Effector CD8-positive, alpha-beta T cell (primary cell): ENCODE measurements at regions not wholly inside any gene's neighbourhood (a gene's known extent, or its start where the extent isn't known, plus 50 kb on each side); places are given as distances from the start of the nearest gene placed in this dataset.
"Not testable (repeated sequence)": the region's sequence is repeated elsewhere in the genome, so short reads cannot be mapped to it uniquely, and the experiment has no call there.

Source experiments
- DNase-seq: peaks from one replicate; lab custom pipeline; 2025; lab: John Stamatoyannopoulos, UW

- no peak for DNase-seq
Measured at GRCh38 chr10:78594559-78595268, 474.1 kb upstream of the ZMIZ1 start.

- no peak for DNase-seq
Measured at GRCh38 chr10:78595269-78595619, 473.5 kb upstream of the ZMIZ1 start.

- DNase-seq = no peak
Measured at GRCh38 chr10:78596556-78596955, 472.2 kb upstream of the ZMIZ1 start.

GRCh38 chr10:78597796-78598555 is 470.8 kb upstream of the ZMIZ1 start:
- DNase-seq = no peak

GRCh38 chr10:78599122-78599853 is 469.5 kb upstream of the ZMIZ1 start:
- no peak for DNase-seq

- DNase-seq = no peak
Measured at GRCh38 chr10:78600121-78600665, 468.6 kb upstream of the ZMIZ1 start.

GRCh38 chr10:78600740-78601139 is 468.0 kb upstream of the ZMIZ1 start:
- no peak for DNase-seq

GRCh38 chr10:78602201-78602932 is 466.4 kb upstream of the ZMIZ1 start:
- DNase-seq = no peak

GRCh38 chr10:78604286-78604685 is 464.5 kb upstream of the ZMIZ1 start:
- DNase-seq = no peak

GRCh38 chr10:78604721-78605120 is 464.0 kb upstream of the ZMIZ1 start:
- DNase-seq = no peak

GRCh38 chr10:78605800-78606350 is 462.9 kb upstream of the ZMIZ1 start:
- DNase-seq = no peak

- DNase-seq = not testable (repeated sequence)
Measured at GRCh38 chr10:78606766-78607165, 462.0 kb upstream of the ZMIZ1 start.

- DNase-seq = no peak
Measured at GRCh38 chr10:78609976-78610375, 458.8 kb upstream of the ZMIZ1 start.

GRCh38 chr10:78613132-78613531 is 455.6 kb upstream of the ZMIZ1 start:
- DNase-seq = no peak

GRCh38 chr10:78614267-78614666 is 454.5 kb upstream of the ZMIZ1 start:
- no peak for DNase-seq

- DNase-seq = no peak
Measured at GRCh38 chr10:78614744-78615143, 454.0 kb upstream of the ZMIZ1 start.

GRCh38 chr10:78616125-78616695 is 452.6 kb upstream of the ZMIZ1 start:
- DNase-seq = no peak

GRCh38 chr10:78617115-78617514 is 451.7 kb upstream of the ZMIZ1 start:
- no peak for DNase-seq

GRCh38 chr10:78617631-78618030 is 451.1 kb upstream of the ZMIZ1 start:
- no peak for DNase-seq

GRCh38 chr10:78618050-78618449 is 450.7 kb upstream of the ZMIZ1 start:
- DNase-seq = no peak
